LHCN-M2 (cell line): ENCODE measurements at regions not wholly inside any gene's neighbourhood (a gene's known extent, or its start where the extent isn't known, plus 50 kb on each side); places are given as distances from the start of the nearest gene placed in this dataset.

ENCODE experiments used
- DNase-seq: peaks from one replicate; pipeline ENCODE4 v3.0.0-alpha.2; 2012; ENCODE audit warnings: low read depth

- DNase-seq = no peak
These were observed 148.1 kb downstream of the PPARGC1A start for GRCh38 chr4:23741681-23742191.

DNA sequence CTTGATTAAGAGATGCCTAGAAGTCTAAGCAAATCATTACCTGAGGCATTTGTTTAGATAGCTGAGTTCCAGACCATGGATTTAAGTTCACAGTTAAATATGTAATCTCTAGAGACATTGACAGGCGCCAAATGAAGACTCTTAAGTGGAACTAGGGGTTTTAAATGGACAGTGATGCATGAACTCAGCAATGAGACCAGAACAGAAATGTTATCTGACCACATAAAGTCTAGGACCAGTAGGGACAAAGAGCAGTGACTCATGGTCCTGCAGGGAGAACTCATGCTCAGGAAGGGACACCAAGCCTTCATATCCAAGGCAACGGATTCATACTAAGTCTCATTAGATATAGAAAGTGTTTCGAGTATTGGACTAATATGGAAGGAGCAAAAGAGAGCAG is 152.3 kb downstream of the PPARGC1A start:
- DNase-seq = peak; percentile 2

DNA sequence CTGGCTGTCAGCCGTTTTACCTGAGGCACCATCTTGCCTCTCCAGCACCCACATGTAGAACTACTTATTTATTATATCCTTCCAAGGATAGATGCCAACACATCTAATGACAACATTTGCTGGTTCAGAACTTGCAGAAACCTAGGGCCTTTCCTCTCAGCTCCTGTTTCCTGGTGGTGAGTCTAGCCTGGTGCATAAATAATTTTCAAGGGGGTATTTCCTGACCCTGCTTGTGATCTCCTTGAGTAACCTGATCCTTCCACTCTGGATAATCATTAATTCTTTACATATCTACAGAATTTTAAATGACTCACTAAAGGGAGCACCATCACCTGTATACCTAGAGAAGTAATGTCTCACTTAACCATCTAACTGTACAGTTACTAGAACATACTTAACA is 153.4 kb downstream of the PPARGC1A start:
- DNase-seq = no peak

DNA sequence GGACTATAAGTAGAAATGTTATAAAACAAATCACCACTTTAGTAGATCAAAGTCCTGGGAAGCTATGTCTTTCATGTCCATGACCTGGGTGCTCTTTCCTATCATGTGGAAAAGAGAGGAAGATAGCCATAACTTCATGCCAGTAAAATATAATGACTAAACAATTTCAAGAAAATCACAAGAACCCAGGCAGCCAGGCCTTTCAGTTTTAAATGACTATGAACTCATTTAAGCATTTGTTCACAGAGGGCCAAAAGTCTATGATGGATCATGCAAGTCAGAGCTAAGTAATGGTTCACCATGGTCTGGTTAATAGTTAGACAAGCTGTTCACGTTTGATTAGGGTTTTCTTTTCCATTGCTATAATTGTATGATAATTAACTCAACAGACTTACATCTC is 155.8 kb downstream of the PPARGC1A start:
- no peak for DNase-seq

- DNase-seq = no peak
These were observed 156.4 kb downstream of the PPARGC1A start for GRCh38 chr4:23733476-23733875.

GRCh38 chr4:23730998-23731397 is 158.8 kb downstream of the PPARGC1A start:
- no peak for DNase-seq

DNA sequence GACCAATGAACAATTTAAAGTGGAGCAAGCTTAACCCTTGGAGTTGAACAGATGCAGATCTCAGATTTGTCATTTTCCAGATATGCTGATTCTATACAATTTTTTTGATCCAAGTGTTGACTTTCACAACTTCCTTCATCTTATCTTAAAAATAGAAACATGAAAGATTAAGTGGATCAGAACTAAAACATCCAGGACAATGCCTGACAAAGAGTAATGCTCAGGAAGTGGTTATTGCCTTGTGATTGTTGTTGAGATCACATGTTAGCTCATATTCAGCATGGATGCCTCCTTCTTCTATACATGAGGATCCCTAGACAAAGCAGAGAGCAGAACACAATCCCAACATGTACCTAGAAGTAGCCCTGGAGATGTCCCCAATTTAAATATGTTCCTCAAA is 160.9 kb downstream of the PPARGC1A start:
- DNase-seq = peak; percentile 25

DNA sequence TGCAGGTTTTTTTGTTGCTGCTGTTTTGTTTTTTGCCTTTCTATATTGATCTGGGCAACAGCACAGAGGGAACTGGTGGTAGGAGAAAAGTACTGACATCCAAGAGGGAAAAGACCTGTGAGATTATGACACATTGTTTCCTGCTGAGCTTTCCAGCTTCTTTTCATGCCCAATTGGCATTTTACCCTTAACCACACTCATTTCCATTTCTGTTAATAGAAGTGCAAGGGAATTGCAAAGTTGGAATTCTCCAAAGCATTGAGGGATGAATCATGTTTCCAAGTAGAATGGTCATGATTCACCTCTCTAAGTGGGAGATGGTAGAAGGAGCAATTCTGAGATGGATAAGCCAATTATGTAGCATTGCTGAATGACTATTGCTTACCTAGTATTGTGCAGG is 161.5 kb downstream of the PPARGC1A start:
- peak; percentile 96 for DNase-seq

GRCh38 chr4:23720556-23720955 is 169.3 kb downstream of the PPARGC1A start:
- peak; percentile 8 for DNase-seq

- no peak for DNase-seq
These were observed 171.4 kb downstream of the PPARGC1A start for GRCh38 chr4:23718435-23718834.

- peak; percentile 49 for DNase-seq
These were observed 172.2 kb downstream of the PPARGC1A start for GRCh38 chr4:23717528-23718248.

- no peak for DNase-seq
These were observed 179.5 kb downstream of the PPARGC1A start for GRCh38 chr4:23710298-23710697.

DNA sequence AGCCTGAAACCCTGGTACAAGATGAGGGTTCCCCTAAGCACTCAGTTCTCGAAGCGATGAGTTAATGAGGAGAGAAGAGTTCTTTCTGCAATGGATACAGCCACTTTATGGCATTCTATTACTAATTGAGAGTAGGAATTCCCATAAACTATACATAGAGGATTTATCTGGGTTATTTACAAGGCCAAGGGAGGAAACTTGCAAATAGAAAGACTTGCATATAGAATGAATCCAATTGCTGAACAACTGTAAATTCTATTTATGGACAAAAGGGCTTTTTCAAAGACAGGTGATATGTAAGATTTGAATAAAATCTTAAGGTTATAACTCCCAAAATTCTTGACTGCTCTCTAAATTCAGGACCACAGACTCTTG is 182.2 kb downstream of the PPARGC1A start:
- no peak for DNase-seq

GRCh38 chr4:23706972-23707651 is 182.7 kb downstream of the PPARGC1A start:
- no peak for DNase-seq

- DNase-seq = no peak
These were observed 189.7 kb downstream of the PPARGC1A start for GRCh38 chr4:23700197-23700596.

- DNase-seq = no peak
These were observed 192.1 kb downstream of the PPARGC1A start for GRCh38 chr4:23697722-23698121.

GRCh38 chr4:23697001-23697528 is 192.8 kb downstream of the PPARGC1A start:
- DNase-seq = no peak

DNA sequence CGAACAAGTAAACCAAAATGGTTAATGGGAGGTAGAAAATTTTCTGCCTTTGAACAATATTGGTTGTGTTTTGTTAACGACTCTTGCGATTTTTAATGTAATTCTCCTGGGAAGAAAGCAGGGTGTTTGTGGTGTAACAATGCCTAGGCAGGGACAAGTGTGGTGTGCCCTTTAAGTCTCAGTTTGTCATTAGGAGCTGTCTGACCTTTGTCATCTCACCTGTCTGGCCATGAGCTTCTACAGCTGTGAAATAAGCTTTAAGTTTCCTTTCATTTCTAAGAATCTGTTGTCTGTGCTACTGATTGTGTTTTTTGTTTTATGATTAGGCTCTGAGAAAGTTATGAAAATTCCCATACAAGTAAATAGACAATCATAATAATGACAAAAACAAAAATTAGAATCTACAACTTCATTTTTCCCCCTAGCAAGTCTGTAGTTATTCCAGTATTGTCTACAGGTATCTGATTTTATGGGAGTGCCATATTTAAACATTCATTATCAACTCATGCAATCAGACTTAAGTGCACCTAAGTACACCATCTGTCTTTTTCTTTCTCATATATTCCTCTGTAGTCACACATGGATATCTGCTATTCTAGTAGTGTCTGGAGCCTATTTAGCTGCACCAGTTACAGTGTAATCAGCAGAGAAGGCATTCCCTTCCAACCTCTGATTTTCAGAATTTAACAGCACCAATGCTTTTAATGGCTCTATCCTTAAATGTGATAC is 203.5 kb downstream of the PPARGC1A start:
- no peak for DNase-seq

DNA sequence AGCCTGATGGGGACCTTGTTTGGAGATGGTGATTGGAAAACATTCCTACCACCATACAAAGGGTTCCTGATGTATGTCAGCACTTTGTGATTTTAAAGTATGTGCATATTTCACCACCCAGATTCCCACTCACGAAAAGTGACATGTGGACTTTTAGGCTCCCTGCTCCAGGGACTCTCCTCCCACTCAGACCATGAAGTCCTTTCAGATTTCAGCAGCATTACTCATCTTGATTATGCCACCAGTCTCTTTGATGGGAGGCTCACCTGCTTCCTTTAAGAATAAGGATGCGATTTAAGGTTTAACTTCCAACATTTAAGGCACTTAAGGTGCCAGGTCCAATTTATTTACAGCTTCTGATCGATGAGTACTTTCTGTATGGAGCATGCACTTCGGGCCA is 204.4 kb downstream of the PPARGC1A start:
- no peak for DNase-seq

- DNase-seq = peak; percentile 20
These were observed 209.0 kb downstream of the PPARGC1A start for GRCh38 chr4:23680671-23681518.

DNA sequence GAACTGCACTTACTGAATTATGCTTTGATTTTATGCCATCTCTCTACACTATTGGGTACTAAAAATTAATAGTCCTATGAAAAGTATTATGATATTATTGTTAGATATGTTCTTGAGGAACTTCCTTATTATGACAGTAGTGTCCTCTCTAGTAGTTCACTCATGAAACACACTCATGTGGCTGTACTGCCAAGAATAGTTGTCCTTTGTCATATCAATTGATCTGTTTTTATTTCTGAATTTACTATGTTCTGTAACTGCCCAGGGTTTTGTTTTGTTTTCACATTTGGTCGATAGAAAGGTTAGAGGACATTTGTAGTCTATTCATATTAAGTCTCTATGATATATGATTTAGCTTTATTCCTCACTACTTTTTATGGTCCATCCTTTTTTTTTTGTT is 215.2 kb downstream of the PPARGC1A start:
- no peak for DNase-seq
